ENCODE measurements at regions not wholly inside any gene's neighbourhood (a gene's known extent, or its start where the extent isn't known, plus 50 kb on each side); places are given as distances from the start of the nearest gene placed in this dataset.

DNA sequence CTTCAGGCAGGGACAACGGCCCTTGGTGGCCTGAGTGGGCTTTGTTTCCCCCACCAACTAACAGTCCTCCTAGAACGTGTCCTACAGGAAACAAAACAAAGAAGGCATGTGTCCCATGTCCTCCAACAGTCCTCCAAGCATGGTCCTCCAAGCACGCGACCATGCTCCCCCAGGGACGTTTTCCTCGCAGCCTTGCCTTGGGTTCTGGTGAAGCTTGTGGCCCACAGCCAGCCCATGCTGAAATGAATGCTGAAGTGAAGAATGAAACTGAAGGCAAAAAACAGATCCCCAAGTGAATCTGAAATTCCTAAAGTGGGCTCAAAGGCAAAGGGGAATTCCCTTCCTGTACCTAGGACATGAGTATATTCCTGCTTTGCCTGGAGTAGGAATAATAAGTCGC is 176.6 kb downstream of the JCAD start:
- no peak for TF ChIP-seq CTCF (IDR thresholded peaks at IDR 0.05; ENCODE audit: low read depth, low read length)
- no peak overlapping the region for H3K4me3 ChIP-seq (ENCODE audit: low read depth, low read length)

GRCh38 chr10:29881811-29882210 is 177.6 kb downstream of the JCAD start:
- no peak for TF ChIP-seq CTCF (IDR thresholded peaks at IDR 0.05; ENCODE audit: low read depth, low read length)
- no peak overlapping the region for H3K4me3 ChIP-seq (ENCODE audit: low read depth, low read length)

- no peak overlapping the region for H3K4me3 ChIP-seq (ENCODE audit: low read depth, low read length)
- no peak for TF ChIP-seq CTCF (IDR thresholded peaks at IDR 0.05; ENCODE audit: low read depth, low read length)
Observed at GRCh38 chr10:29881336-29881771, 178.0 kb downstream of the JCAD start.

DNA sequence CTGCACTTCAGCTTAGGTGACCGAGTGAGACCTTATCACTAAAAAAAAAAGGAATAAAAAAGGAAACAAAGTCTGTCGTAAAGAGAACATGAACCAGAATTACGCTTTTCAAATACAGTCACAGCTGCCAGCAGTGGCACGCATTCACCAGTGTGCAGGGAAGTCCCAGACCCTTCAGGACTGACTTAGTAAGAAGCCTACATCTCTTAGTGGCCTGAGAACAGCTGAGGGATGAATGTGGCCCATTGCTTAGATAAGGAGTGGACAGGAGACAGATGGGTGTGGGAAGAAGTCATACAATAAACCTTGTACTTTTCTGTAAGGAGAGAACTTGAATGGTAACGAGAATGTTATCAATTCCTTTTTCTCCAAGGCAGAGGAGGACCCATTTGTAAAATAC is 178.5 kb downstream of the JCAD start:
- no peak for TF ChIP-seq CTCF (IDR thresholded peaks at IDR 0.05; ENCODE audit: low read depth, low read length)

DNA sequence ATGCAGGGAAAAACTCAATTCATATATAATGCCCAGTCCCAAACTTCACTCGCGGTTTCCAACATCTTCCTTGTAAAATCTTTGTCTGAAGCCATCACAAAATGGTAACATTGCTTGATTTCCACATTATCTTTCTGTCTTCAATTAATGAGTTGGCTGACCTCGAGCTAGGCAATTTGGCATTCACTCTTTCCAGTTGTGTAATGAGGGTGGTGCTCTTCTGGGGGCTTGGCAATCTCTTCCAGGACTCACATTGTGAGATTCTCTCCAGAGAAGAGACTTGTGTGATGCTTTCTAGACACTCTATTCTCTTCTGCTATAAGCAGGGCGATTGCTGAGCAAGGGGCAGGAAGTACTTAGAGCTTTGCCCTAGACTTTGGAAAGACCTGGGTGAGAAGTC is 179.5 kb downstream of the JCAD start:
- no peak overlapping the region for H3K4me3 ChIP-seq (ENCODE audit: low read depth, low read length)

More for the DNA sequence above, 178.5 kb downstream of the JCAD start:
- H3K4me3 ChIP-seq (ENCODE audit: low read depth, low read length), result no peak overlapping the region

DNA sequence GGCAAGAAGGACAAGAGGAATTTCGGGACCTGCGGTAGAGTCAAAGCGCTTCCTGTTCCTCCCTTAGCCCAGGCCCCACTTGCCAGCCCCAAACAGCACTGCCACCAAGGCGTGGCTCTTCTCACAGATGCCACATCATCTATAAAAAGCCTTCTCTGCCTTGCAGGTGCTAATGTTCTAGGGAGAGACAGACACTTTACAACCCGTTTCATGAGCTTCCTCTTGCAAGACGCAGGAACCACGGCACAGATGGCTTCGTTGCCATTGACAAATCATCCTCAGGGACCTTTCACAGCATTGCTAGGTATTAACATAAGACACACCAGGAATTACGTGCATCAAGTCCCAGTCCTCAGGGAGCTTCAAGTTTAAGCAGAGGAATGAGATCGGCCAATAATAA is 180.9 kb downstream of the JCAD start:
- TF ChIP-seq CTCF (IDR thresholded peaks at IDR 0.05; ENCODE audit: low read depth, low read length), result no peak
- H3K4me3 ChIP-seq (ENCODE audit: low read depth, low read length), result no peak overlapping the region

More for the DNA sequence above, 179.5 kb downstream of the JCAD start:
- no peak for TF ChIP-seq CTCF (IDR thresholded peaks at IDR 0.05; ENCODE audit: low read depth, low read length)

DNA sequence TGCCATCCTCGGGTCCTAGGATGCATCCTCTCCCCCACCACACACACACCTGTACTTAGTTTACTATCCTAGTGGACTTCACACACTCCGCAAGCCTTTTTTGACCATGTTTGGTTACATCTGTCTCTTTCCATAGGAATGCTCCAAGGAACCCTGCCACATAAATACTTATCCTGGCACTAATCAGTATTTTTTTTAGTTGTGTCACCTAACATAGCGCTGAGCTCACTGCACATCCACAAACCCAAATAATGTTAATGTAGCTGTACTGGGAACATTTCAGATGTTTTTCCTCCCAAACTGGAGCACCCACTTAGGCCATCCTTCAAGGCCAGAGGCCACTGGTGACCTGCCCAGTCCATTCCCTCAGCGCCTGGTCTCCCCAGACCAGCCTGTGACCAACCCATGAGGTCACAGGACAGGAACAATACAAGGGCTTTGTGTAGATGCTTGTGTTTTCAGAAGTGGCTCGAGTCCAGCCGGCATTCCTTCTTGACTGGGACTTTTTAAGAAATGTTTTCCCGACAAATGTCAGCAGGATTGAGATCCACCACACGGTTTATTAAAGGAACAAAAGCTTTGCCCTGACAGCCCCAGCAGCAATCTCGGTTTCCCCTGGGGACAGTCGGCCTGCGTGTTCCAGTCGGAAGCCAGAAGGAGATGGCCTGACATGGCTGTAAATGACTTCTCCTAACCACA is 181.4 kb downstream of the JCAD start:
- TF ChIP-seq CTCF (IDR thresholded peaks at IDR 0.05; ENCODE audit: low read depth, low read length), result no peak
- no peak overlapping the region for H3K4me3 ChIP-seq (ENCODE audit: low read depth, low read length)

Measured in WI38 (cell line).